Tongue (tissue), 1 donor: ENCODE measurements at regions not wholly inside any gene's neighbourhood (a gene's known extent, or its start where the extent isn't known, plus 50 kb on each side); places are given as distances from the start of the nearest gene placed in this dataset.
A peak's percentile ranks its signal among the peaks of the same experiment; 100 is the strongest.
"Not testable (repeated sequence)": the region's sequence is repeated elsewhere in the genome, so short reads cannot be mapped to it uniquely, and the experiment has no call there.

Experiments
- DNase-seq: peaks from one replicate; pipeline ENCODE4 v3.0.0-alpha.2; 2015

- DNase-seq = not testable (repeated sequence)
Observed at GRCh38 chr5:122515210-122515609, 203.2 kb downstream of the SNCAIP start.

GRCh38 chr5:122515709-122516431 lies 203.8 kb downstream of the SNCAIP start:
- DNase-seq = peak; percentile 84

GRCh38 chr5:122516432-122516743 lies 204.4 kb downstream of the SNCAIP start:
- no peak for DNase-seq

GRCh38 chr5:122517091-122517490 lies 205.1 kb downstream of the SNCAIP start:
- no peak for DNase-seq

GRCh38 chr5:122523776-122524175 lies 211.7 kb downstream of the SNCAIP start:
- DNase-seq = no peak

GRCh38 chr5:122527547-122527946 lies 215.5 kb downstream of the SNCAIP start:
- no peak for DNase-seq

- peak; percentile 32 for DNase-seq
Observed at GRCh38 chr5:122532035-122532434, 220.0 kb downstream of the SNCAIP start.

- no peak for DNase-seq
Observed at GRCh38 chr5:122533825-122534224, 221.8 kb downstream of the SNCAIP start.

GRCh38 chr5:122534829-122535228 lies 222.8 kb downstream of the SNCAIP start:
- no peak for DNase-seq

GRCh38 chr5:122541388-122541787 lies 229.4 kb downstream of the SNCAIP start:
- no peak for DNase-seq

GRCh38 chr5:122545986-122546385 lies 228.9 kb upstream of the SNX2 start:
- no peak for DNase-seq

GRCh38 chr5:122547219-122547618 lies 227.7 kb upstream of the SNX2 start:
- no peak for DNase-seq

GRCh38 chr5:122547669-122548068 lies 227.2 kb upstream of the SNX2 start:
- no peak for DNase-seq

- DNase-seq = no peak
Observed at GRCh38 chr5:122559676-122560075, 215.2 kb upstream of the SNX2 start.

GRCh38 chr5:122561209-122561608 lies 213.7 kb upstream of the SNX2 start:
- no peak for DNase-seq

GRCh38 chr5:122565331-122565730 lies 209.5 kb upstream of the SNX2 start:
- DNase-seq = no peak

GRCh38 chr5:122576256-122577016 lies 198.4 kb upstream of the SNX2 start:
- DNase-seq = no peak

- DNase-seq = no peak
Observed at GRCh38 chr5:122581629-122582028, 193.3 kb upstream of the SNX2 start.

GRCh38 chr5:122584411-122585300 lies 190.2 kb upstream of the SNX2 start:
- peak; percentile 20 for DNase-seq

- no peak for DNase-seq
Observed at GRCh38 chr5:122585371-122585770, 189.5 kb upstream of the SNX2 start.

- no peak for DNase-seq
Observed at GRCh38 chr5:122586351-122586750, 188.5 kb upstream of the SNX2 start.

- no peak for DNase-seq
Observed at GRCh38 chr5:122591828-122592227, 183.1 kb upstream of the SNX2 start.

- DNase-seq = no peak
Observed at GRCh38 chr5:122599000-122599399, 175.9 kb upstream of the SNX2 start.
